Loucy (cell line): ENCODE measurements at regions not wholly inside any gene's neighbourhood (a gene's known extent, or its start where the extent isn't known, plus 50 kb on each side); places are given as distances from the start of the nearest gene placed in this dataset.

Experiments
- CTCF ChIP-seq: fragments of 200-600 bp; sonication (generic); conservative IDR thresholded peaks from 2 replicates; pipeline ENCODE4 v1.5.1; 2014; ENCODE audit warnings: mild to moderate bottlenecking, antibody characterized with exemption, low read length
- EZH2phosphoT487 ChIP-seq: fragments of 200-600 bp; IDR thresholded peaks from 2 replicates; pipeline ENCODE4 v1.6.1; 2018; ENCODE audit warnings: antibody characterized with exemption, mild to moderate bottlenecking, moderate library complexity, borderline replicate concordance

GRCh38 chr1:83705091-83705490, 293.8 kb downstream of the TTLL7 start:
- TF ChIP-seq CTCF (no peak), EZH2phosphoT487 (no peak)
